Neural cell (in vitro differentiated cells): ENCODE measurements at regions not wholly inside any gene's neighbourhood (a gene's known extent, or its start where the extent isn't known, plus 50 kb on each side); places are given as distances from the start of the nearest gene placed in this dataset.

Source experiments
- H2AFZ ChIP-seq: fragments of 200-600, 300-800 bp; sonication (generic), shearing (Covaris generic); 2 replicates; pipeline ENCODE4 v1.6.0; 2014; ENCODE audit warnings: low read depth, mild to moderate bottlenecking, antibody characterized with exemption, low read length, moderate library complexity
- H3F3A ChIP-seq: fragments of 200-600 bp; shearing (Covaris generic); 2 replicates; pipeline ENCODE4 v1.6.1; 2016; ENCODE audit warnings: mild to moderate bottlenecking, moderate library complexity, mixed read lengths, antibody characterized with exemption, low read length; ENCODE audit not compliant: insufficient read depth, poor library complexity, severe bottlenecking
- H3K27ac ChIP-seq: fragments of 200-600, 300-800 bp; sonication (generic), shearing (Covaris generic); 2 replicates; pipeline ENCODE4 v1.5.1; 2014; ENCODE audit warnings: mild to moderate bottlenecking, low read length, moderate library complexity
- H3K27me3 ChIP-seq: fragments of 300-800, 200-600 bp; sonication (generic), shearing (Covaris generic); 2 replicates; pipeline ENCODE4 v1.6.0; 2014; ENCODE audit warnings: mild to moderate bottlenecking, low read depth, low read length, moderate library complexity; ENCODE audit not compliant: insufficient read depth
- H3K36me3 ChIP-seq: fragments of 300-800, 200-600 bp; sonication (generic), shearing (Covaris generic); 2 replicates; pipeline ENCODE4 v1.5.1; 2014; ENCODE audit warnings: mild to moderate bottlenecking, antibody characterized with exemption, low read length, moderate library complexity; ENCODE audit not compliant: insufficient read depth
- H3K4me2 ChIP-seq: fragments of 300-800, 200-600 bp; sonication (generic), shearing (Covaris generic); 2 replicates; pipeline ENCODE4 v1.6.0; 2014; ENCODE audit warnings: mild to moderate bottlenecking, low read length
- H3K4me3 ChIP-seq: fragments of 300-800, 200-600 bp; sonication (generic), shearing (Covaris generic); 2 replicates; pipeline ENCODE4 v1.5.1; 2014; ENCODE audit warnings: mild to moderate bottlenecking, low read length, moderate library complexity
- H3K79me2 ChIP-seq: fragments of 200-600 bp; shearing (Covaris generic); replicated peaks from 2 replicates; pipeline ENCODE4 v1.6.0; 2014; ENCODE audit warnings: mild to moderate bottlenecking, low read length, moderate library complexity; ENCODE audit not compliant: insufficient read depth
- H3K9ac ChIP-seq: fragments of 300-800, 200-600 bp; sonication (generic), shearing (Covaris generic); 2 replicates; pipeline ENCODE4 v1.6.1; 2016; ENCODE audit warnings: mild to moderate bottlenecking, low read length, mixed read lengths
- H3K9me2 ChIP-seq: fragments of 200-600 bp; shearing (Covaris generic); 2 replicates; pipeline ENCODE4 v1.6.1; 2016; ENCODE audit warnings: mild to moderate bottlenecking, low read length, mixed read lengths; ENCODE audit not compliant: insufficient read depth
- H3K9me3 ChIP-seq: fragments of 200-600, 300-800 bp; sonication (generic), shearing (Covaris generic); 2 replicates; pipeline ENCODE4 v1.6.1; 2016; ENCODE audit warnings: mild to moderate bottlenecking, mixed run types, low read length, moderate library complexity, mixed read lengths
- H4K20me1 ChIP-seq: fragments of 200-600 bp; shearing (Covaris generic); 2 replicates; pipeline ENCODE4 v1.6.1; 2016; ENCODE audit warnings: mild to moderate bottlenecking, mixed run types; ENCODE audit not compliant: insufficient read depth
- CTCF ChIP-seq: fragments of 450-650 bp; IDR thresholded peaks from 2 replicates; pipeline ENCODE4 v1.5.1; 2014; ENCODE audit warnings: antibody characterized with exemption, mild to moderate bottlenecking, moderate library complexity; ENCODE audit not compliant: poor library complexity, severe bottlenecking
- EP300 ChIP-seq: fragments of 450-650 bp; conservative IDR thresholded peaks from 2 replicates; pipeline ENCODE4 v1.6.1; 2014; ENCODE audit warnings: antibody characterized with exemption, mild to moderate bottlenecking, moderate library complexity; ENCODE audit not compliant: poor library complexity, severe bottlenecking
- EZH2 ChIP-seq: fragments of 200-600, 300-800 bp; shearing (Covaris generic), sonication (generic); IDR thresholded peaks from 2 replicates; pipeline ENCODE4 v1.6.1; 2014; ENCODE audit warnings: antibody characterized with exemption, low read length, borderline replicate concordance, mild to moderate bottlenecking; ENCODE audit not compliant: insufficient read depth, poor library complexity, severe bottlenecking
- MXI1 ChIP-seq: fragments of 450-650 bp; conservative IDR thresholded peaks from 2 replicates; pipeline ENCODE4 v1.6.1; 2014; ENCODE audit warnings: antibody characterized with exemption, mild to moderate bottlenecking; ENCODE audit not compliant: poor library complexity, severe bottlenecking
- POLR2AphosphoS5 ChIP-seq: IDR thresholded peaks from 2 replicates; pipeline ENCODE4 v1.6.1; 2012
- RAD21 ChIP-seq: fragments of 450-650 bp; conservative IDR thresholded peaks from 2 replicates; pipeline ENCODE4 v1.6.1; 2014; ENCODE audit warnings: antibody characterized with exemption, mild to moderate bottlenecking, moderate library complexity
- REST ChIP-seq: IDR thresholded peaks from 2 replicates; pipeline ENCODE4 v1.6.1; 2012; ENCODE audit warnings: borderline replicate concordance
- SMC3 ChIP-seq: fragments of 450-650 bp; conservative IDR thresholded peaks from 2 replicates; pipeline ENCODE4 v1.6.1; 2014; ENCODE audit warnings: antibody characterized with exemption, mild to moderate bottlenecking, moderate library complexity; ENCODE audit not compliant: poor library complexity
- TAF1 ChIP-seq: IDR thresholded peaks from 2 replicates; pipeline ENCODE4 v1.6.1; 2012; ENCODE audit warnings: low read depth

GRCh38 chr10:118497227-118497626 is 98.2 kb downstream of the PRLHR start:
- H3K27ac ChIP-seq, result no peak overlapping the region
- no peak overlapping the region for H3K9ac ChIP-seq
- H3K4me3 ChIP-seq, result no peak overlapping the region
- no peaks in the 10 kb centered on the region for H3K9me3 ChIP-seq
- H3K36me3 ChIP-seq, result no peaks in the 10 kb centered on the region
- no peaks in the 10 kb centered on the region for H3K79me2 ChIP-seq
- H4K20me1 ChIP-seq, result no peaks in the 10 kb centered on the region
- H3K4me2 ChIP-seq, result no peak overlapping the region
- H2AFZ ChIP-seq, result no peak overlapping the region
- TF ChIP-seq MXI1 (no peak), SMC3 (no peak), EP300 (no peak), POLR2AphosphoS5 (no peak), CTCF (no peak), REST (no peak), EZH2 (no peak), RAD21 (no peak), TAF1 (no peak)
- H3K9me2 ChIP-seq, result no peaks in the 10 kb centered on the region
- H3K27me3 ChIP-seq, result no peaks in the 10 kb centered on the region
- no peaks in the 10 kb centered on the region for H3F3A ChIP-seq

GRCh38 chr10:118496525-118496924 is 98.9 kb downstream of the PRLHR start:
- TF ChIP-seq POLR2AphosphoS5 (no peak), RAD21 (no peak), CTCF (no peak), EZH2 (no peak), REST (no peak), SMC3 (no peak), EP300 (no peak)
- H2AFZ ChIP-seq, result no peak overlapping the region
- no peaks in the 10 kb centered on the region for H3F3A ChIP-seq
- H3K4me3 ChIP-seq, result no peak overlapping the region
- no peaks in the 10 kb centered on the region for H3K79me2 ChIP-seq
- no peak overlapping the region for H3K9ac ChIP-seq
- H4K20me1 ChIP-seq, result no peaks in the 10 kb centered on the region
- no peaks in the 10 kb centered on the region for H3K36me3 ChIP-seq
- H3K9me2 ChIP-seq, result no peaks in the 10 kb centered on the region
- H3K4me2 ChIP-seq, result no peak overlapping the region
- H3K9me3 ChIP-seq, result no peaks in the 10 kb centered on the region
- no peak overlapping the region for H3K27ac ChIP-seq
- H3K27me3 ChIP-seq, result no peaks in the 10 kb centered on the region
